Vagina (tissue), 2 donors: ENCODE measurements at regions not wholly inside any gene's neighbourhood (a gene's known extent, or its start where the extent isn't known, plus 50 kb on each side); places are given as distances from the start of the nearest gene placed in this dataset.

Source experiments
- CTCF ChIP-seq, 3 experiments: fragments of 450-650 bp in 2 of 3; fragments of 200-600 bp in 1 of 3; sonication (generic) in 1 of 3; IDR thresholded peaks; one replicate each; pipeline ENCODE4 v1.5.1; 2017 to 2019; ENCODE audit warnings: antibody characterized with exemption in 3 of 3, mild to moderate bottlenecking in 2 of 3, moderate library complexity in 2 of 3
- POLR2A ChIP-seq, 2 donors: fragments of 450-650 bp; IDR thresholded peaks; one replicate each; pipeline ENCODE4 v1.6.1; 2017; ENCODE audit warnings: antibody characterized with exemption in 2 of 2, mild to moderate bottlenecking in 2 of 2, moderate library complexity in 2 of 2

DNA sequence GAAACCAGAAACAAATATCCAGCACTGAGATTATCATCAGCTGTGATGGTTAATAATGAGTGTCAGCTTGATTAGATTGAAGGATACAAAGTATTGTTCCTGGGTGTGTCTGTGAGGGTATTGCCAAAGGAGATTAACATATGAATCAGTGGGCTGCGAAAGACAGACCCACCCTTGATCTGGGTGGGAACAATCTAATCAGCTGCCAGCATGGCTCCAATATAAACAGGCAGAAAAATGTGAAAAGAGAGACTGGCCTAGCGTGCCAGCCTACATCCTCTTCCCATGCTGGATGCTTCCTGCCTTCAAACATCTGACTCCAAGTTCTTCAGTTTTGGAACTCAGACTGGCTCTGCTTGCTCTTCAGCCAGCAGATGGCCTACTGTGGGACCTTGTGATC is 869.5 kb downstream of the SI start:
- no peak for TF ChIP-seq POLR2A (IDR thresholded peaks at IDR 0.05)
- no peak for TF ChIP-seq CTCF (IDR thresholded peaks at IDR 0.05)
